Medulla oblongata (tissue), 1 donor: ENCODE measurements at regions not wholly inside any gene's neighbourhood (a gene's known extent, or its start where the extent isn't known, plus 50 kb on each side); places are given as distances from the start of the nearest gene placed in this dataset.

Experiments
- DNase-seq: peaks from one replicate; pipeline ENCODE4 v3.0.0-alpha.2; 2015; ENCODE audit errors: extremely low spot score

GRCh38 chr9:134585746-134586706 lies 55.6 kb upstream of the COL5A1 start:
- no peak for DNase-seq

- DNase-seq, result no peak
Observed at GRCh38 chr9:134589748-134590147, 51.9 kb upstream of the COL5A1 start.

DNA sequence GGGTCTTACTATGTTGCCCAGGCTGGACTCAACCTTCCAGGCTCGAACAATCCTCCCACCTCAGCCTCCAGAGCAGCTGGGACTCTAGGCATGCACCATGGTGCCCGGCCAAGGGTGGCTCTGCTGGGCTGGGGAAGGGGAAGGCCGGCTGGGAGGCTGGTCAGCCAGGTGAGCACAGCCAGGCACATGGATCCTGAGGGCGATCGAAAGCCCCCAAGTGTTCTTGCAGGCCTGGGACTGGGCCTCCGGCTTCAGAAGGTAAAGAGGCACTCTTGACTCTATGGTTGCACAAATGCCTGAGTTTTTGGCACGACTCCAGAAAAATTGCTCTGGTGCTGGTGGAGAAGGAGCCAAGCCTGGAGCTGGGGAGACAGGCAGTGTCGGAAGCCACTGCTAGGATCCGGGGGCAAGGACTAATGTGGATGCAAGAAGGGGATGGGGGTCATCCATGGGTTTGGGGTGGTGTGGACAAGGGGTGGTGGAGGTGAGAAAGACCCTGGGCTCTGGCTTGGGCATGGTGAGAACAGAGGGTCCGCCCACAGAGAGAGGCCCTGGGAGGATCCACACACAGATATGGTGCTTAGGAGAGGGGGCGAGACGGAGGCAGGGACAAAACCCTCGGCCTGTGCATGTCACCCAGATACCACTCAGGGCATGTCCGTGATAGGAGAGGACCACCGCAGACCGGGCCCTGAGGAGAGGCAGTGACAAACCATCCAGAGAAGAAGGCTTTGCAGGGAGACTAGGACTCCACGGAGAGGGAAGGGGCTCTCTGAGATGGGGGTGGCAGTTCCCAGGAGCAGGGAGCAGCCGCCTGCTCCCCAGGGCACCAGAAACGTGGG lies 51.1 kb upstream of the COL5A1 start:
- DNase-seq, result no peak

DNA sequence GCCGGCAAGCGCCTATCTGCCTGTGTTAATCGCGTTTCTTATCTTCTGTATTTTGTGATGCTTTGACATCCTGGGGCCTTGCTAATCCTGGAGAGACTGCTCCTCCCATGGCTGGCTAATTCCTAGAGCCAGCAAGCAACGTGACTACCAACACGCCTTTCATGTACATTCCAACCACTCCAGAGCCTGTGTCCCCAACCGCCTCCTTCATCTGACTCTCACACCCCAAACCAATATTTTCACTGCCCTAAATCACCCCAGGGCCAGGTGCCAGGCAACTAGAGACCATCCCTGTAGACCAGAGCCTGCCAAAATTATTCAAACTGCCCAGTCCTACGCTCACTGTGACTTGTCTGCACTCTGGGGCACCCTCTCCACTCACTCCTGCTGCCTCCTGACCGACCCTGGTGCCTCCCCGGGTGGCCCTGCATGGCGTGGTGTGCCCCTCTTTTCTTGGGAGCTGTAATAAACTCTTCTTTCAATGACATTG lies 50.5 kb upstream of the COL5A1 start:
- no peak for DNase-seq

GRCh38 chr9:134591573-134591981 lies 50.0 kb upstream of the COL5A1 start:
- DNase-seq, result no peak
